ENCODE measurements at regions not wholly inside any gene's neighbourhood (a gene's known extent, or its start where the extent isn't known, plus 50 kb on each side); places are given as distances from the start of the nearest gene placed in this dataset.
"Not testable (repeated sequence)": the region's sequence is repeated elsewhere in the genome, so short reads cannot be mapped to it uniquely, and the experiment has no call there.

GRCh38 chr14:83712418-83713129, 1817.4 kb upstream of the FLRT2 start:
- in situ Hi-C loops (cut with HindIII; ENCODE audit: low pct_ligation_motif_present, low pct_unique_long_range_greater_than_20kb, low sequenced_read_pairs) = no loop called here
- no peak for DNase-seq

GRCh38 chr14:83713732-83714131, 1816.2 kb upstream of the FLRT2 start:
- no peak for DNase-seq
- in situ Hi-C loops (cut with HindIII; ENCODE audit: low pct_ligation_motif_present, low pct_unique_long_range_greater_than_20kb, low sequenced_read_pairs) = no loop called here

GRCh38 chr14:83714151-83714550, 1815.8 kb upstream of the FLRT2 start:
- DNase-seq = no peak
- in situ Hi-C loops (cut with HindIII; ENCODE audit: low pct_ligation_motif_present, low pct_unique_long_range_greater_than_20kb, low sequenced_read_pairs) = no loop called here

- DNase-seq; in situ Hi-C loops (cut with HindIII; ENCODE audit: low pct_ligation_motif_present, low pct_unique_long_range_greater_than_20kb, low sequenced_read_pairs): not testable (repeated sequence)
These were observed 1810.5 kb upstream of the FLRT2 start for GRCh38 chr14:83719435-83719834.

- in situ Hi-C loops (cut with HindIII; ENCODE audit: low pct_ligation_motif_present, low pct_unique_long_range_greater_than_20kb, low sequenced_read_pairs) = no loop called here
- no peak for DNase-seq
These were observed 1796.3 kb upstream of the FLRT2 start for GRCh38 chr14:83733670-83734069.

GRCh38 chr14:83734431-83734830, 1795.5 kb upstream of the FLRT2 start:
- DNase-seq = no peak
- in situ Hi-C loops (cut with HindIII; ENCODE audit: low pct_ligation_motif_present, low pct_unique_long_range_greater_than_20kb, low sequenced_read_pairs) = no loop called here

- in situ Hi-C loops (cut with HindIII; ENCODE audit: low pct_ligation_motif_present, low pct_unique_long_range_greater_than_20kb, low sequenced_read_pairs) = no loop called here
These were observed 1788.7 kb upstream of the FLRT2 start for GRCh38 chr14:83741269-83741668.

GRCh38 chr14:83744224-83744623, 1785.7 kb upstream of the FLRT2 start:
- no peak for DNase-seq
- in situ Hi-C loops (cut with HindIII; ENCODE audit: low pct_ligation_motif_present, low pct_unique_long_range_greater_than_20kb, low sequenced_read_pairs) = no loop called here

More at GRCh38 chr14:83741269-83741668, 1788.7 kb upstream of the FLRT2 start:
- no peak for DNase-seq

- no peak for DNase-seq
- in situ Hi-C loops (cut with HindIII; ENCODE audit: low pct_ligation_motif_present, low pct_unique_long_range_greater_than_20kb, low sequenced_read_pairs) = no loop called here
These were observed 1785.1 kb upstream of the FLRT2 start for GRCh38 chr14:83744891-83745290.

GRCh38 chr14:83746336-83746735, 1783.6 kb upstream of the FLRT2 start:
- in situ Hi-C loops (cut with HindIII; ENCODE audit: low pct_ligation_motif_present, low pct_unique_long_range_greater_than_20kb, low sequenced_read_pairs) = no loop called here
- DNase-seq = no peak

- in situ Hi-C loops (cut with HindIII; ENCODE audit: low pct_ligation_motif_present, low pct_unique_long_range_greater_than_20kb, low sequenced_read_pairs) = no loop called here
- no peak for DNase-seq
These were observed 1772.0 kb upstream of the FLRT2 start for GRCh38 chr14:83757916-83758315.

GRCh38 chr14:83764656-83765599, 1765.0 kb upstream of the FLRT2 start:
- DNase-seq = no peak
- in situ Hi-C loops (cut with HindIII; ENCODE audit: low pct_ligation_motif_present, low pct_unique_long_range_greater_than_20kb, low sequenced_read_pairs) = no loop called here

GRCh38 chr14:83777516-83777915, 1752.4 kb upstream of the FLRT2 start:
- in situ Hi-C loops (cut with HindIII; ENCODE audit: low pct_ligation_motif_present, low pct_unique_long_range_greater_than_20kb, low sequenced_read_pairs) = no loop called here

GRCh38 chr14:83779266-83779665, 1750.7 kb upstream of the FLRT2 start:
- in situ Hi-C loops (cut with HindIII; ENCODE audit: low pct_ligation_motif_present, low pct_unique_long_range_greater_than_20kb, low sequenced_read_pairs) = no loop called here
- peak; percentile 85 for DNase-seq

More at GRCh38 chr14:83777516-83777915, 1752.4 kb upstream of the FLRT2 start:
- DNase-seq = no peak

- in situ Hi-C loops (cut with HindIII; ENCODE audit: low pct_ligation_motif_present, low pct_unique_long_range_greater_than_20kb, low sequenced_read_pairs) = no loop called here
- DNase-seq = no peak
These were observed 1749.6 kb upstream of the FLRT2 start for GRCh38 chr14:83780321-83780720.

- peak; percentile 80 for DNase-seq
- in situ Hi-C loops (cut with HindIII; ENCODE audit: low pct_ligation_motif_present, low pct_unique_long_range_greater_than_20kb, low sequenced_read_pairs) = no loop called here
These were observed 1731.5 kb upstream of the FLRT2 start for GRCh38 chr14:83798421-83798820.

- DNase-seq = no peak
- in situ Hi-C loops (cut with HindIII; ENCODE audit: low pct_ligation_motif_present, low pct_unique_long_range_greater_than_20kb, low sequenced_read_pairs) = no loop called here
These were observed 1730.7 kb upstream of the FLRT2 start for GRCh38 chr14:83799233-83799632.

- in situ Hi-C loops (cut with HindIII; ENCODE audit: low pct_ligation_motif_present, low pct_unique_long_range_greater_than_20kb, low sequenced_read_pairs) = no loop called here
- no peak for DNase-seq
These were observed 1715.0 kb upstream of the FLRT2 start for GRCh38 chr14:83814896-83815295.

- DNase-seq = no peak
- in situ Hi-C loops (cut with HindIII; ENCODE audit: low pct_ligation_motif_present, low pct_unique_long_range_greater_than_20kb, low sequenced_read_pairs) = no loop called here
These were observed 1713.2 kb upstream of the FLRT2 start for GRCh38 chr14:83816761-83817160.

GRCh38 chr14:83825843-83826242, 1704.1 kb upstream of the FLRT2 start:
- no peak for DNase-seq
- in situ Hi-C loops (cut with HindIII; ENCODE audit: low pct_ligation_motif_present, low pct_unique_long_range_greater_than_20kb, low sequenced_read_pairs) = no loop called here
